Right lobe of liver (tissue), 4 donors: ENCODE measurements at regions not wholly inside any gene's neighbourhood (a gene's known extent, or its start where the extent isn't known, plus 50 kb on each side); places are given as distances from the start of the nearest gene placed in this dataset.

Source experiments
- CTCF ChIP-seq, 4 donors: fragments of 200-600 bp in 3 of 4; fragments of 450-650 bp in 1 of 4; IDR thresholded peaks; one replicate each; pipeline versions ENCODE4 v1.5.1 to v1.8.0; 2016 to 2022; ENCODE audit warnings: antibody characterized with exemption in 4 of 4, mild to moderate bottlenecking in 2 of 4
- POLR2A ChIP-seq: fragments of 450-650 bp; IDR thresholded peaks from one replicate; pipeline ENCODE4 v1.6.1; 2017; ENCODE audit warnings: antibody characterized with exemption, mild to moderate bottlenecking
- donor health status: DM: no; HTN: no; CAD: no.
- donor health status: DM: no; HTN: no; CAD: no.
- donor health status: DM: no; HTN: yes; CAD: no.

DNA sequence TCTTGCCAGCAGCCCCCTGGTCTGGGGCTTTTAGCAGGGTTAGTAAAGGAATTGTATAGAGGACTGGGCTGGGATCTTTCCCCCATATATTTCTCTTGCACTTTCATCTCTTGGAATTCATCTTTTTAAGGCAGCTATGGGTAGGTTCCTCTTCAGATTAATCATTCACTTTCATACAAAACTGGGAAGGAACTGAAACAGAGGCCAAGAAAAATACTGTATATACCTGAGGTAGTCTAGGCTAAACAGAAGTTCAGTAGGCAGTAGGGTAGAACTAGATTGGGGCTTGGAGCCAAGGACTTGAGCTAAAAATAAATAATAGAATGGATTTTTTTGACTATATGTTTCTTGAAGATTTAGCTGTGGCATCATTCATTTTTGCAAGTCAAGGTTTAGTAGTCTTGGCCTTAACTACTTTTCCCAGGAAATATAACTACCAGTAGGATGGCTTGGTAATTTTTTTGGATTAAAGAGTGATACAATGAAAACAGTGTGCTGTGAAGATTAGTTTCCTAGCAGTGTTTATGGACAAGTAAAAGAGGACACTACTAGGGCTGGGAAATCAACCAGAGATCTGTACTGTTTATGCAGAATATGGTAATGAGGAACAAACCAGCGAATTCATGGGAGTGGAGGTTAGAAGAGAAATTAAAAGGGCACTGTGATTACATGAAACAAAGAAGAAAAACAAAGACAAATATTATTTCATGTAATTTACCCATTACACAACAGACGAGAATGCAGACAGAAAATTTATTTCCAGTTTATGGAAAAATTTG, 50.9 kb upstream of the PTGS2 start:
- TF ChIP-seq CTCF (IDR thresholded peaks at IDR 0.05) (no peak), POLR2A (no peak)
